Hepatocyte (in vitro differentiated cells): ENCODE measurements at regions not wholly inside any gene's neighbourhood (a gene's known extent, or its start where the extent isn't known, plus 50 kb on each side); places are given as distances from the start of the nearest gene placed in this dataset.

Experiments used
- CTCF ChIP-seq: fragments of 200-600 bp; sonication (generic); IDR thresholded peaks from 2 replicates; pipeline ENCODE4 v1.5.1; 2016; ENCODE audit warnings: antibody characterized with exemption, mild to moderate bottlenecking; ENCODE audit not compliant: poor library complexity
- EZH2 ChIP-seq: fragments of 200-600 bp; sonication (generic); IDR thresholded peaks from 2 replicates; pipeline ENCODE4 v1.6.1; 2016; ENCODE audit warnings: antibody characterized with exemption, mild to moderate bottlenecking, borderline replicate concordance
- EZH2phosphoT487 ChIP-seq: fragments of 200-600 bp; sonication (generic); IDR thresholded peaks from one replicate; pipeline ENCODE4 v1.6.1; 2018; ENCODE audit warnings: antibody characterized with exemption, mild to moderate bottlenecking, low read depth, moderate library complexity; ENCODE audit not compliant: unreplicated experiment, severe bottlenecking

- TF ChIP-seq EZH2phosphoT487 = no peak
- TF ChIP-seq CTCF = no peak
- no peak for TF ChIP-seq EZH2
Measured at GRCh38 chr9:101931756-101932155, 193.3 kb upstream of the GRIN3A start.
